ENCODE measurements at regions not wholly inside any gene's neighbourhood (a gene's known extent, or its start where the extent isn't known, plus 50 kb on each side); places are given as distances from the start of the nearest gene placed in this dataset.
"Not testable (repeated sequence)": the region's sequence is repeated elsewhere in the genome, so short reads cannot be mapped to it uniquely, and the experiment has no call there.

- no peak for DNase-seq (ENCODE audit: low read depth in 3 of 3)
Measured at GRCh38 chr9:120338340-120338739, 241.6 kb downstream of the CDK5RAP2 start.

DNA sequence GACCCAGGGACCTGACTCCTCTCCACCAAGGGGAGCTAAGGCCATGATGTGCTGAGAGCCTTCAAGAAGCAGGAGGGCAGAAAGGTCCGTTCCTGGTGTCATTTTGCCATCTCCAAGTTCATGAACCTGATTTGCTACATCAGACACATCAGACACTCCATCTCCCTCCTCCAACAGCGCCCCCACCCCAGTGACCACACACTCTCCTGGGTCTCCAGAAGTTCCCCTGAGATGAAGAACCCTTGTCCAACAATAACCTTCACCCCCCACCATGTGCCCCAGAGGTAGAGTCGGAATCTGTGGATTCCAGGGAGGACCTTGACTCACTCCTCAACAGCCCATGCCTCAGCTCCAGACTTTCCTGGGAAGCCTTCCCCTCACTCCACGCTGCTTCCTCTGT lies 242.8 kb downstream of the CDK5RAP2 start:
- no peak for DNase-seq (ENCODE audit: low read depth in 3 of 3)

DNA sequence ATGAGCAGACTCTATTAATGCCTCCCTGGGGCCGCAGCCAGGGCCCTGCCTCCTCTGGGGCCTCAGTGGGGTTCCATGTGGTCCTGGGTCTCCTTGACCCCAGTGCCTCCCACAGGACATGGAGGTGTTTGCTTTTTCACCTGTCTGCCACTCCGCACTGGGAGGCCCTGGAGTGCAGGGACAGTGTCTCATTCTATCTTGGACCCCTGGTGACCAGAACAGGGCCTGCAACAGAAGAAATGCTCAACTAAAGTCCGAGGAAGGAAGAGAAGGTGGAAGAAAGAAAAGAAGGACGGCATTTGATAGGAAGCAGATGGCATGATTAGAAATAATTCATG lies 243.2 kb downstream of the CDK5RAP2 start:
- DNase-seq (ENCODE audit: low read depth in 3 of 3) = no peak

- no peak for DNase-seq (ENCODE audit: low read depth in 3 of 3)
Measured at GRCh38 chr9:120336021-120336752, 243.8 kb downstream of the CDK5RAP2 start.

DNA sequence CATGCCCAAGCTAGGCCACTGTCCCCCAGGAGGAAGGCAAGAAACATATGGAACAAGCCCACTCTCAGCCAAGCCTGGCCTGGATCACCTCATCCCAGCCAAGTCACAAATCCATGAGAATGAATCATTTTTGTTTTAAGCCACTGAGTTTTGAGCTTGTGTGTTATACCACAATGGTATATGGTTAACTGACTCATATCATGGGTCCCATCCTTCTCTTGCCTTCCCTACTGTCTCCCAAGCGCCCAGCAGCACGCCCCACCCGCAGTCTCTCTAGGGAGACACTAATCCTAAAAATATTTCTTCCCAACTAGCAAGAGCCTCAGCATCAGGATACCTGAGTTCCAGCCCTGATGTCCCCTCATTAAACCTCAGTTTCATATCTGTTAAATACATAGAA lies 248.1 kb downstream of the CDK5RAP2 start:
- no peak for DNase-seq (ENCODE audit: low read depth in 3 of 3)

- no peak for DNase-seq (ENCODE audit: low read depth in 3 of 3)
Measured at GRCh38 chr9:120330031-120330430, 249.9 kb downstream of the CDK5RAP2 start.

DNA sequence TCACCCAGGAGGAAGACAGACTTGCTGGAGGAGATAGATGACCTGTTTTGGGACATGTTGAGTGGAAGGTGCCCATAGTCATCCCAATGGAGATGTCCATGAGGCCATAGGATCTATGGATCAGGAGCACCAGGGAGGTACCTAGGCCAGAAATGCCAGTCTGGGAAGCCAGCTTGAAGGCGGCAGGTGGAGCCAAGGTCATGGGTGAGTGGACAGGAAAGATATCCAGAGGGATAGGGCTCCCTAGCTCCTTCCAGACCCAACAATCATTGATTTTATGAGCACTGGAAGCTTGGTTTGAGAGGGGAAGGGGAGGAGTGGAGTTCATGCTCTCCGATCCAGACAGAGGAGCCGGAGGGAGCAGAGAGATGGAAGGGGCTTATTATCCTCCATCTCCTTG lies 252.6 kb downstream of the CDK5RAP2 start:
- no peak for DNase-seq (ENCODE audit: low read depth in 3 of 3)

DNA sequence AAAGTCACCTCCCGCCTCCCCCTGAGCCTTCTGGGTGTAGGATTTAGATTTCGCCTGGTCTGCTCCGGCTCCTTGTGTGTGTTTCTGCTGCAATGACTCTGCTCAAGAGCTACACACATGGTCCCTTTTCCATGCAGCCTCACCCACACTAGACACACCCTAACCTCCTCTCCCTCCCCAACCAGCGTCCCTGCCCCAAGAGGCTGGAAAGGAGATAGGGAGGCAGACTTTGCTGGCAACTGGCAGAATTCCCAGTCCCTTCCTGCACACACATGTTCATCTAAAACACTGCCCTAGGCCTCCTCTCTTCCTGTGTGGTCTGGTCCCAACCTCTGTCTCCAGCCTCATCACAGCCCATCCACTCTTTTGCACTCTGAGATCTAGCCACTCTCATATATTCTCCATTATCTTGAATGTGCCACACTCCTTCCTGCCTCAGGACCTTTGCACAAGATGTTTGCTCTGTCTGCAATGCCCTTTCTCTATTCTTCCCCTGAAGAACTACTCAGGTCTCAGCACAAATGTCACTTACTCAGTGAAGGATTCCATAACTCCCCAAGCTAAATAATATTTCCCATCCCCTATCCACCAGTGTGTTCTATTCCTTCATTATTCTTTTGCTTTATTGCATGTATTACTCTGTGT lies 253.8 kb downstream of the CDK5RAP2 start:
- DNase-seq (ENCODE audit: low read depth in 3 of 3) = no peak

- no peak for DNase-seq (ENCODE audit: low read depth in 3 of 3)
Measured at GRCh38 chr9:120324996-120325642, 254.8 kb downstream of the CDK5RAP2 start.

DNA sequence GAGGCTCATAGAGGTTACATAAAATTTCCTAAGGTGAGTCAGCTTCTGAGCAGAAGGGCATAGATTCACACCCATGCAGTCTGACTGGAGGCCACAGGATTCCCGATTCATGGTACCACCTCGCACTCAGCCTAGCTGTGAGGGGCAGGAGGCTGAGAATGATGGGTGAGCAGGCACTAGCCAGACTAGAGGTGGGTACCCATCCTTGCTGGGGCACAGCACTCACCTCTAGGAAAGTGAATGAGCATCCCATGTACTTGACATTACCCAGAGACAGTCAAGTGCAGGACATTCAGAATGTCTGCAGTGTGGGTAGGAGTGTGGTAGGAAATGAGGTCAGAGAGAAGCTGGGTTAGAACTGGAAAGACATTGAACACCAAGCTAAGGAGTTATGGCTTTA lies 255.5 kb downstream of the CDK5RAP2 start:
- no peak for DNase-seq (ENCODE audit: low read depth in 3 of 3)

DNA sequence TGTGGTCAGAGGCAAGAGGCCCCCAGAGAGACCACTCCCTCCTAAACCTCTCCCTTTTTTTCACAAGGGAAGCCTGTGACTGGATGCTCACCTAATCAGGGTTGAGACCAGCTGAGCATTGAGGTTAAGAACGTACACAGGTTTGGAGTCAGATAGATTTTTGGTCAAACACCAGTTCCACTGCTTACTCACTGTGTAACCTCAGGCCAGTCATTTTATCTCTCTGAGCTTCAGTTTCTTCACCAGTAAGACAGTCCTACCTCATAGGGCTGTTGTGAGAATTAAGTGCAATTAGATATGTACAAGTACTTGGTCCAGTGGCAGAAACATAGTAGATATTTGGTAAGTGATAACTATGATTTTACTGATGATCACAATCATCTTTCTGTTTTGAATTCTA lies 256.8 kb downstream of the CDK5RAP2 start:
- DNase-seq (ENCODE audit: low read depth in 3 of 3) = no peak

- DNase-seq (ENCODE audit: low read depth in 3 of 3) = no peak
Measured at GRCh38 chr9:120319452-120319851, 260.5 kb downstream of the CDK5RAP2 start.

DNA sequence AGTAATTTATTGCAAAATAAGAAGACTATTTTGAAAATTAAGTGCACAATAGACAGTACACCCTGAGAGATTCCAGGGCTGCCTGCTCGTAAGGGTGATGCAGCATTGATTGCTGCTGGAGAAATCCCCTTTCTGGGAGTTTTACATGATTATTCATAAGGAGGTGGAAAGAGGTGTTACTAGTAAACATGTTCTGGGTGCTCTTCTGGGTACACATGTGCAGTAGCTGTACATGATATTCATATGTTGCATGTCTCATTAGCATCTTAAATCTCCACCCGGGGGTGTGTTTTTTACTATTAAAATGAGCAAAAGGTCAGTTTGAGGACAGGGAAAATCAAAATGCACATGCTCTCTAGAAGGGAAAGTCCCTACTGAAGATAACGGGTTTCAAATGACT lies 264.8 kb downstream of the CDK5RAP2 start:
- no peak for DNase-seq (ENCODE audit: low read depth in 3 of 3)

GRCh38 chr9:120312031-120312430 lies 267.9 kb downstream of the CDK5RAP2 start:
- DNase-seq (ENCODE audit: low read depth in 3 of 3) = no peak

DNA sequence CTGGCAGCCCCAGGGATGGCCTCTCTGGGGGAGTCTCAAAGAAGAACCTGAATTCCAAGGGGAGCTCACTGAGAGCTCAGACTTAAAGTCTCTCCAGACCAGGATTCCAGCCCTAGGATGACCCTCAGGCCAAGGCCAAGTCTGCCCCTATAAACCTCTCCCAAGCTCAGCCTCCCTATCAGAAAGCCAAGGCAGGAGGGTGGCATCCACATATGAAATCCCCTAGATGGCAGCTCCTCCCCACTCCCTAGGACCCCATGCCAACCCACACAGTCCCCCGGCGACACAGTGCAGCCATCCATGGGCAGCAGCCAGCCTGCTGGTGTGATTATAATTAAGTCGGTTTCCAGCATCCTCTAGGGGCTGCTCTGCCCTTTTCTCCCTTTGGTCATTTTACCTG lies 269.9 kb downstream of the CDK5RAP2 start:
- DNase-seq (ENCODE audit: low read depth in 3 of 3) = no peak

GRCh38 chr9:120308495-120308894 lies 271.5 kb downstream of the CDK5RAP2 start:
- no peak for DNase-seq (ENCODE audit: low read depth in 3 of 3)

DNA sequence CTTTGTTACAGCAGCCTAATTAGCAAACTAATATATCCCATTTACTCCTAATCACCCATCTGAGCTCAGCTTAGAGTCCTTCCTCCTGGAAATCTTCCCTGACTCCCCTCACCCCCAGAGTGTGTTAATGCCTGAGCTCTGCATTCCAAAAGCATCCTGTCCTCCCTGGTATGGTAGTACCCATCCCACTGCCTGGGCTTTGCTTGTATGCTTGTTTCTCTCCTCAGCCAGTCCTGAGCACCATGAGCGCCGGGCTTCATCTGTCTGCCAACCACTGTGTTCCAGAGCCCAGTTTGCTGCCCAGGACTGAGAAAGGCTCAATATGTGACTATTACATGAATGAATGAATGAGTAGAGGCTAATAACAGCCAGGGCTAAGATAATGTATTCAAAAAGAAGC lies 272.4 kb downstream of the CDK5RAP2 start:
- no peak for DNase-seq (ENCODE audit: low read depth in 3 of 3)

GRCh38 chr9:120306561-120306960 lies 273.4 kb downstream of the CDK5RAP2 start:
- no peak for DNase-seq (ENCODE audit: low read depth in 3 of 3)

- no peak for DNase-seq (ENCODE audit: low read depth in 3 of 3)
Measured at GRCh38 chr9:120306088-120306487, 273.9 kb downstream of the CDK5RAP2 start.

DNA sequence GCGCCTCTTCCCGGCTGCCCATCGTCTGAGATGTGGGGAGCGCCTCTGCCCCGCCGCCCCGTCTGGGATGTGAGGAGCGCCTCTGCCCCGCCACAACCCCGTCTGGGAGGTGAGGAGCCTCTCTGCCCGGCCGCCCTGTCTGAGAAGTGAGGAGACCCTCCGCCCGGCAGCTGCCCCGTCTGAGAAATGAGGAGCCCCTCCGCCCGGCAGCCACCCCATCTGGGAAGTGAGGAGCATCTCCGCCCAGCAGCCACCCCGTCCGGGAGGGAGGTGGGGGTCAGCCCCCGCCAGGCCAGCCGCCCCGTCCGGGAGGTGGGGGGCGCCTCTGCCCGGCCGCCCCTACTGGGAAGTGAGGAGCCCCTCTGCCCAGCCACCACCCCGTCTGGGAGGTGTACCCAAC lies 275.1 kb downstream of the CDK5RAP2 start:
- DNase-seq (ENCODE audit: low read depth in 3 of 3) = not testable (repeated sequence)

DNA sequence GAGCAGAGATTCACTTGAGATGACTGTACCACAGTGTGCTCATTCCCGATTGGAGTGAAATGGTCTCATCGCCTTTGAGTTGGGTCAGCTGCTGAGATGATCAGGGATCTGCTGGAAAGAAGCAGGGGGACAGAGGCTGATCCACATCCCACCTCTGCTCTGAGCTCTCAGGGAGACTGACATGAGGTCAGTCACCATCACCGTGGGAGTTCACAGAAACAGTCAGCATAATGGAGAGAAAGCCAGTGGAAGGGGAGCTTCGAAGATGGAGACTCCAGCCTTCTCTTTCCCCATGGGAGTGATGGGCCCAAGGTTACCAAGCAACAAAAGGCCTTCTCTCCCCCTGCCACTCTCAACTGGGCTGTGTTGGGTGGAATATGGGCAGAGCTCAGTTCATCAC lies 276.4 kb downstream of the CDK5RAP2 start:
- DNase-seq (ENCODE audit: low read depth in 3 of 3) = no peak

DNA sequence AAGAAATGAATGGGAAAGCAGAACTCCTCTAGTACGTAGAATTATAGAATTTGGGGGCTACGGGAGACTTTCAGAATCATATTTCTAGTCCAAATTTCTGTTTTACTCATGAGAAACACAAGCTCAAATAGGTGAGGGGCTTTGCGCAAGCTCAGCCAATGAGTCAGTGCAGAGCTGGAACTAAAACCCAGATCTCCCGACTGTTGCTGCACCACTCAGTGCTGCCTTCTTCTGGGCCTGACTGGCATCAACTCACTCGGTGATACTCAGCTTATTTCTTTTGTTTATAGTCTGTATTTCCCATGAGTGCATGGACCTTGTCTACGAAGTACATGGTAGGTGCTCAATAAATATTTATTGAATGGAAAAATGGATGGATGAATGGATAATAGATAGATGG lies 280.2 kb downstream of the CDK5RAP2 start:
- no peak for DNase-seq (ENCODE audit: low read depth in 3 of 3)

DNA sequence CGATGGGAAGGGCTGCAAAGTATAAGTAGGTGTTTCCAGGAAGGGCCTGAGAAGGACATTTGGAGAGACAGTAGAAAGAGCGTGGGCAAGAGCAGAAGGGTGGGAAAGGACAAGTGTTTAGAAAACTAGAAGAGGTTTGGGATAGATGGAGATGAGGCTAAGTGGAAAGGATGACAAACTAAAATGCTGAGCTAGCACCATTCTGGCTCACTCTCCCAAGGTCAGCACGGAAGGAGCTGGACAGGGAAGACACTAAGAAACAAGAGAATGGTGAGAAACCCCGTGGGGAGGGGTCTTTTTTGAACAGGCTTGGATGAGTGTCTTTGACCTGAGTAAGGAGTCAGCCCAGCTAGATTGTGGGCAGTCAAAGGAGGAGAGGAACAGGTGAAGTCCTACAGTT lies 286.0 kb downstream of the CDK5RAP2 start:
- no peak for DNase-seq (ENCODE audit: low read depth in 3 of 3)
